NCI-H2107 (cell line): ENCODE measurements at regions not wholly inside any gene's neighbourhood (a gene's known extent, or its start where the extent isn't known, plus 50 kb on each side); places are given as distances from the start of the nearest gene placed in this dataset.

Experiments
- DNase-seq: peaks from one replicate; lab custom pipeline; 2025; lab: John Stamatoyannopoulos, UW

- DNase-seq, result no peak
These were observed 380.6 kb upstream of the C2CD4B start for GRCh38 chr15:62545467-62546227.

GRCh38 chr15:62546628-62547027 is 381.5 kb upstream of the C2CD4B start:
- DNase-seq, result no peak

GRCh38 chr15:62547584-62547983 is 382.5 kb upstream of the C2CD4B start:
- DNase-seq, result no peak

- DNase-seq, result no peak
These were observed 384.4 kb upstream of the C2CD4B start for GRCh38 chr15:62549345-62549970.

GRCh38 chr15:62550106-62550505 is 385.0 kb upstream of the C2CD4B start:
- no peak for DNase-seq

- no peak for DNase-seq
These were observed 387.4 kb upstream of the C2CD4B start for GRCh38 chr15:62552444-62552843.

- DNase-seq, result no peak
These were observed 389.0 kb upstream of the C2CD4B start for GRCh38 chr15:62553911-62554563.

- DNase-seq, result no peak
These were observed 393.7 kb upstream of the C2CD4B start for GRCh38 chr15:62558640-62559380.

GRCh38 chr15:62559381-62559733 is 394.3 kb upstream of the C2CD4B start:
- no peak for DNase-seq

- DNase-seq, result no peak
These were observed 396.0 kb upstream of the C2CD4B start for GRCh38 chr15:62561059-62561519.

- no peak for DNase-seq
These were observed 396.5 kb upstream of the C2CD4B start for GRCh38 chr15:62561571-62561970.

GRCh38 chr15:62564886-62565633 is 400.0 kb upstream of the C2CD4B start:
- no peak for DNase-seq

GRCh38 chr15:62565634-62566026 is 400.5 kb upstream of the C2CD4B start:
- DNase-seq, result no peak

GRCh38 chr15:62566248-62566647 is 401.2 kb upstream of the C2CD4B start:
- no peak for DNase-seq

- no peak for DNase-seq
These were observed 402.4 kb upstream of the C2CD4B start for GRCh38 chr15:62567501-62567900.

GRCh38 chr15:62568004-62568403 is 402.9 kb upstream of the C2CD4B start:
- no peak for DNase-seq

- DNase-seq, result no peak
These were observed 403.6 kb upstream of the C2CD4B start for GRCh38 chr15:62568702-62569101.

GRCh38 chr15:62569460-62570404 is 404.6 kb upstream of the C2CD4B start:
- no peak for DNase-seq

GRCh38 chr15:62570405-62570783 is 405.3 kb upstream of the C2CD4B start:
- DNase-seq, result no peak

GRCh38 chr15:62571072-62571471 is 406.0 kb upstream of the C2CD4B start:
- no peak for DNase-seq

GRCh38 chr15:62572797-62573196 is 407.7 kb upstream of the C2CD4B start:
- no peak for DNase-seq
